ENCODE measurements at regions not wholly inside any gene's neighbourhood (a gene's known extent, or its start where the extent isn't known, plus 50 kb on each side); places are given as distances from the start of the nearest gene placed in this dataset.
A peak's percentile ranks its signal among the peaks of the same experiment; 100 is the strongest.

DNA sequence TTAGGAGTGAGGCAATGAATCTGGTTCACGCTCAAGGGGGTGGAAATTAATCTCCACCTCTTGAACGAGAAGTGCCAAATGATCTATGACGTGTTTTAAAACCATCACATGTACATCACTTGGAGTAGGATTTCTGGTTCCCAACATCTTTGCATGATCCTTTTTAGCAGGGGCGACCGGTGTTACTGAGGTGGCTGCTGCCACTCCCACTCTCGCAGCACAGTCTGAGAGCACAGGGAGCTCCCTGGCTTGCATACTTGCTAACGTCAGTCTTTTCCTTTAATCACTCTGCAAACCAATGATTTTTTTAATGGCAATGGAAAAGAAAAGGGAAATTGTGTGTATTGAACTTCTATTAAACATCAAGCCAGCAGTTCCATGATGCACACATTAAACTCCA, 624.4 kb downstream of the IRX1 start:
- H3K36me3 ChIP-seq (ENCODE audit: control insufficient read depth, insufficient read depth, low read length) = no peaks in the 10 kb centered on the region
- 96% methylated on average over 4 of the region's 7 CpGs for WGBS (ENCODE audit: insufficient coverage)
- no peak for DNase-seq
- no peak overlapping the region for H3K4me3 ChIP-seq (ENCODE audit: low read length)
- peaks cover 8% of the 10 kb centered on the region for H3K4me1 ChIP-seq (ENCODE audit: control insufficient read depth, insufficient read depth, low read length)
- no peaks in the 10 kb centered on the region for H3K9me3 ChIP-seq (replicated peaks; ENCODE audit: control insufficient read depth, low read depth, low read length)
- H3K27me3 ChIP-seq (ENCODE audit: control insufficient read depth, insufficient read depth, low read length) = no peaks in the 10 kb centered on the region
- H3K27ac ChIP-seq (ENCODE audit: low read length) = no peak overlapping the region

DNA sequence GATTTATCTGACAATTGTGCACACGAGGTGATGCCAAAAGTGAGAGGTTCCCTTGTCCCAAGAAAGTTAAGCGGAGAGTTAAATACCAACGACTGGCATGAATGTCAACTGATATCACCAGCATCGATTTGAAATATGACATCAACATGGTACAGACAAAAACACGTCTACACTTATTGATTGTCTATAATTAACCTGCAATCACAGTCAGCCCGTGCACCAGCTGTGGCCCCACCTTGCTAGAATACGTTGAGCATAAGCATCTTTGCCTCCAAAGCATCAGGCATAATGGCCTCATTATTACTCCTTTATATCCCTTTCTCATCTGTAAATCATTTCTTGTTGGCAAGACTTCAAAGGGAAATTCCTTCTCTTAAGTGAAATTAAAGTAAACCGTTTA, 625.4 kb downstream of the IRX1 start:
- H3K27ac ChIP-seq (ENCODE audit: low read length) = no peak overlapping the region
- DNase-seq = no peak
- no peaks in the 10 kb centered on the region for H3K36me3 ChIP-seq (ENCODE audit: control insufficient read depth, insufficient read depth, low read length)
- 53% methylated on average over 6 of the region's 8 CpGs for WGBS (ENCODE audit: insufficient coverage)
- no peaks in the 10 kb centered on the region for H3K9me3 ChIP-seq (replicated peaks; ENCODE audit: control insufficient read depth, low read depth, low read length)
- H3K4me1 ChIP-seq (ENCODE audit: control insufficient read depth, insufficient read depth, low read length) = peaks cover 8% of the 10 kb centered on the region
- H3K27me3 ChIP-seq (ENCODE audit: control insufficient read depth, insufficient read depth, low read length) = no peaks in the 10 kb centered on the region
- no peak overlapping the region for H3K4me3 ChIP-seq (ENCODE audit: low read length)

DNA sequence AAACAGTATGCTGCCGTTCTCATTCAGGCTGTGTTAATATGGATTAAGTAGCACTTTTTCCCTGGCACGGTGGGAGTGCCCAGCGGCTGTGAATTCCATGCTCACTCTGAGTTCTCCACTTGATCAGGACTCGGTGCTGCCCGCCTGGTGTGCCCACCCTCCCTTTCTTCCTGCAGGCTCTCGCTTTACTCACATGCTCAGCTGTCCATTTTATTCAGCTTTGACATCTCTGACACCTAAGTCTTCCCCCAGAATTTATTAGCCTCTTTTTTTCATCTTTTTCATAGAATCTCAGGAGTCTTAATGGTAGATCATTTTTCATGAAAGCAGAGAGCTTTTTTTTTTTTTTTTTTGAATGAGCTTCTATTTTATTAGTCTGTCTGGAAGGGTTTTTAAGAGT, 626.5 kb downstream of the IRX1 start:
- Histone ChIP-seq H3K4me1 (ENCODE audit: control insufficient read depth, insufficient read depth, low read length) (peaks cover 8% of the 10 kb centered on the region), H3K36me3 (ENCODE audit: control insufficient read depth, insufficient read depth, low read length) (no peaks in the 10 kb centered on the region), H3K27me3 (ENCODE audit: control insufficient read depth, insufficient read depth, low read length) (no peaks in the 10 kb centered on the region), H3K4me3 (ENCODE audit: low read length) (no peak overlapping the region), H3K9me3 (replicated peaks; ENCODE audit: control insufficient read depth, low read depth, low read length) (no peaks in the 10 kb centered on the region), H3K27ac (ENCODE audit: low read length) (no peak overlapping the region)
- WGBS (ENCODE audit: insufficient coverage) = 71% methylated on average over 5 of the region's 6 CpGs
- no peak for DNase-seq

DNA sequence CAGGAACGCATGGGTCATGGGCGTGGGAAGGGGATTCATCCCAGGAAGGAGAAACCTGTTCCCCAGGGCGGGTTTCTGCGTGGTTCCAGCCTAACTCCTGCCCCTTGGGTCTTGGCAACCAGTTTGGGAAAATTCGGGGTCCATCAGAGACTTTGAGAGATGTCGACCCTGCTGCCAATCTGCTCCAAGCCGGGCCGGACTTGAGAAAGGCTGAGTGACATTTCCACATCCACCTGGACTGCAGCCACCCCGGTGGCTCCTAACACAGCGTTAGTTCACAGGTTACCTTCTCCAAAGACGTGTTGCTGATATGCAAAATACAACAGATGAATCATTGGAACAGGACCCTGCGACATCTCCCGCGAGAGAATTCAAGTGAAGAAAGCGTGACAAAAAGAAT, 627.2 kb downstream of the IRX1 start:
- H3K9me3 ChIP-seq (replicated peaks; ENCODE audit: control insufficient read depth, low read depth, low read length) = no peaks in the 10 kb centered on the region
- no peaks in the 10 kb centered on the region for H3K36me3 ChIP-seq (ENCODE audit: control insufficient read depth, insufficient read depth, low read length)
- no peaks in the 10 kb centered on the region for H3K27me3 ChIP-seq (ENCODE audit: control insufficient read depth, insufficient read depth, low read length)
- no peak overlapping the region for H3K4me3 ChIP-seq (ENCODE audit: low read length)
- no peak overlapping the region for H3K27ac ChIP-seq (ENCODE audit: low read length)
- peaks cover 8% of the 10 kb centered on the region for H3K4me1 ChIP-seq (ENCODE audit: control insufficient read depth, insufficient read depth, low read length)
- no peak for DNase-seq
- WGBS (ENCODE audit: insufficient coverage) = 81% methylated on average over 15 of the region's 15 CpGs

DNA sequence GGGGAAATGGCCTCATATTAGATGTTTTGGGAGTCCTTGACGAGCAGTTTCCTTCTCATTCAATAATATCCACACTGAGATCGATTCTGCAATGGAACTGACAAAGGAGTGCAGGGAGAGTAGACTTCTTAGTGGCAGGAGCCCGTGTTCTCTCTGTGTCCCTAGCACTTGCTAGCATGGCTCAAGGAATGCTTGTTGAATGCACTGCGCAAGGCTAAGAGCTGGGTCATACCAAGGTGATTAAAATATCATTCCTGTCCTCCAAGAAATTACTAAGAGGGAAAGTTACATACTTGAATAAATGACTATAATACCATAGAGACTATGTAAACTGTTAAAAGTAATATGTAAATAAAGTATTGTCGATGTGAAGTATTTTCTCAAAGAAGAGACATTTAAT, 630.1 kb downstream of the IRX1 start:
- no peak overlapping the region for H3K4me3 ChIP-seq (ENCODE audit: low read length)
- no peaks in the 10 kb centered on the region for H3K36me3 ChIP-seq (ENCODE audit: control insufficient read depth, insufficient read depth, low read length)
- H3K9me3 ChIP-seq (replicated peaks; ENCODE audit: control insufficient read depth, low read depth, low read length) = no peaks in the 10 kb centered on the region
- H3K4me1 ChIP-seq (ENCODE audit: control insufficient read depth, insufficient read depth, low read length) = peaks cover 11% of the 10 kb centered on the region
- DNase-seq = no peak
- H3K27me3 ChIP-seq (ENCODE audit: control insufficient read depth, insufficient read depth, low read length) = no peaks in the 10 kb centered on the region
- no CpG with 5 or more reads among the region's 5 CpGs for WGBS (ENCODE audit: insufficient coverage)
- H3K27ac ChIP-seq (ENCODE audit: low read length) = no peak overlapping the region

DNA sequence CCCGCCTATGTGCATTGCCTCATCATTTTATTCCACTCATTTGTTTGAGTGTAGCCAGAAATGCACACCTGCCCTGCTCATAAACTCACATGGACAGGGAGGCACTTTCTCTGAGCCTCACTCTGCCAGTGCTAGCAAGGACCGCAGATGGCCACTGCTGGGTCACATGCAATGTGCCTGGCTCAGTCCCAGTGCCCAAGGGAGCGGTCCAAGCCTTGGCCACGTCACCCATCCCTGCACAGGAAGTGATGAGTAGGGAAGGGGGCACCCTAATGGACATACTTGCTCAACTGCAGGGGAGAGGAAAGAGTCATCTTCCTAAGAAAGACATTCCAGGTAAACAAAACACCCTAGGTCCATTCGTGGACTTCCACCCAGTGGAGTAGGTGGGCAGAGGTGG, 630.9 kb downstream of the IRX1 start:
- H3K4me1 ChIP-seq (ENCODE audit: control insufficient read depth, insufficient read depth, low read length) = peaks cover 15% of the 10 kb centered on the region
- no peak overlapping the region for H3K4me3 ChIP-seq (ENCODE audit: low read length)
- no peak for DNase-seq
- H3K27ac ChIP-seq (ENCODE audit: low read length) = no peak overlapping the region
- 67% methylated on average over 2 of the region's 5 CpGs for WGBS (ENCODE audit: insufficient coverage)
- H3K9me3 ChIP-seq (replicated peaks; ENCODE audit: control insufficient read depth, low read depth, low read length) = no peaks in the 10 kb centered on the region
- H3K27me3 ChIP-seq (ENCODE audit: control insufficient read depth, insufficient read depth, low read length) = peaks cover 2% of the 10 kb centered on the region
- H3K36me3 ChIP-seq (ENCODE audit: control insufficient read depth, insufficient read depth, low read length) = no peaks in the 10 kb centered on the region

DNA sequence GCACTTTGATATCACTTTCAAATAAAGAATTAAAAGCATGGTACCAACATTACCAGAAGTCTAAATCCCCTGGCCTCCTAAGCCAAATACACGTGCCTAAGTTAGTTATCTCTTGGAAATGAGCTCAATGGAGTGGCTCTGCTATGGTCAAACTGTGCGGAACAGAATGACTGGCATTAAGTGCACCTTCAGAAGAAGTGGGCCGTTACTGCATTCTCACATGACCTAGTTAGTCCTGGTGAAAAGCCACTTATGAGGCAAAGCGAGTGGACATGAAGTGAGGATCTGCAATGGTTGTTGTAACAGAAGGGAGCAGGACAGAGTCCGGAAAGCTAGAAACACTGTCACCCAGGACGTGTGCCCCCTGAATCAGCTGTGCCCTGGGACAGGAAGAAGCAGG, 633.1 kb downstream of the IRX1 start:
- no peak overlapping the region for H3K27ac ChIP-seq (ENCODE audit: low read length)
- no peaks in the 10 kb centered on the region for H3K36me3 ChIP-seq (ENCODE audit: control insufficient read depth, insufficient read depth, low read length)
- WGBS (ENCODE audit: insufficient coverage) = 86% methylated on average over 5 of the region's 6 CpGs
- DNase-seq = no peak
- H3K4me3 ChIP-seq (ENCODE audit: low read length) = no peak overlapping the region
- H3K27me3 ChIP-seq (ENCODE audit: control insufficient read depth, insufficient read depth, low read length) = peaks cover 2% of the 10 kb centered on the region
- peaks cover 7% of the 10 kb centered on the region for H3K4me1 ChIP-seq (ENCODE audit: control insufficient read depth, insufficient read depth, low read length)
- H3K9me3 ChIP-seq (replicated peaks; ENCODE audit: control insufficient read depth, low read depth, low read length) = peaks cover 2% of the 10 kb centered on the region

DNA sequence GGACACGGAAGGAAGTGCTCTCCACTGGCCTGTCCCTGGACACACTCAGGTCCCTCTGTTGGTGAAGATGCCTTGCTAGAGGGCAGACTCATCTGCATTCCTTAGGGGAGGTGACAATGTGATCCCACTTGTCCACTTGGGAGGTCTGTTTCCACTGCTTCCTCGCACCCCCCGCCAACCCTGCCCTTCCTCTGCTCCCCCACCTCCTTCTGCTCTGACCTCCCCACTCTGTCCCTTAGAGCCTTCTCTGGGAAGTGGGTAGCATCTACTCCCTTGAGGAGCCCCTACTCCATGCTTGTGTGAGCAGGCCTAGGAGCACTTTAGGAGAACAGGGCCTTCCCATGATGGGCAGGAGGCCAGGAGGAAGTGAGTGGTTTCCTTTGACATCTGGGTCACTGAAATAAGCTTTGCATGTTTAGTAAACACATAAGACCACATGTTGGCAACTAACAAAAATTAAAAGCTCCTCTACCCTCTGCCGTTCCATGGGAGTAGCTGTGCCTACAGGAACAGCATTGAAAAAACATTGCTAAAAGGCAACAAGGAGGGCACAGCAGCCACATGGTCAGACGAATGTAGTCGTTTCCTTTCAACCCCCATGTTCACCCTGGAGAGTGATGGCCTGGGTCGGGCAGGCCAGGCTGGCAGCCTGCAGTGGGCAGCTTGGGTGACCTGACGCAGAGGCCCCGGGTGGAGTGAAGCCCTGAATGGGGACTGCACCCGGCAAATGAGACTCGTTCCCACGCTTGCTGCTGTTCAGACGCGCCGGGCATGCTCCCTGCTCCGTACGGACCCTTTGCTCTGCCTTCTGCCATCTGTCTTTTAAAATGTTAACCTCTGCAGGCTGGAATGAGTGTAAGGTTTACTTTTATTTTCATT, 634.0 kb downstream of the IRX1 start:
- H3K4me3 ChIP-seq (ENCODE audit: low read length) = no peak overlapping the region
- H3K27ac ChIP-seq (ENCODE audit: low read length) = no peak overlapping the region
- H3K9me3 ChIP-seq (replicated peaks; ENCODE audit: control insufficient read depth, low read depth, low read length) = peaks cover 6% of the 10 kb centered on the region
- H3K36me3 ChIP-seq (ENCODE audit: control insufficient read depth, insufficient read depth, low read length) = no peaks in the 10 kb centered on the region
- no peak for DNase-seq
- peaks cover 7% of the 10 kb centered on the region for H3K4me1 ChIP-seq (ENCODE audit: control insufficient read depth, insufficient read depth, low read length)
- WGBS (ENCODE audit: insufficient coverage) = 69% methylated on average over 6 of the region's 17 CpGs
- H3K27me3 ChIP-seq (ENCODE audit: control insufficient read depth, insufficient read depth, low read length) = peaks cover 2% of the 10 kb centered on the region

DNA sequence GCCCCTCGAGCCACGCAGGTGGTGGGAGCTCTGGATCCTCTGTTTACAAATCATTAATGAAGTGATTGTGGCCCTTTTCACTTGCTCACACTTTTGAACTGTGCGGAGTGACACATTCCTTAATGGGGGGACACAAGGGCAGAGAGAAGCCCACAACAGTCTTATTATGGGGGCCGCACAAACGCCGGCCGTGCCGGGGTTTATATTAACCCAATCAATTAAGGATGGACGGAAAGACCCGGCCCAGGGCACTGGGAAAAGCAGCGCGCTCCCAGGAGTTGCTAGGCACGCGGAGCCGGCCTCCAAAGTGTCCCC, 634.8 kb downstream of the IRX1 start:
- no peak for DNase-seq
- H3K27ac ChIP-seq (ENCODE audit: low read length) = no peak overlapping the region
- H3K4me1 ChIP-seq (ENCODE audit: control insufficient read depth, insufficient read depth, low read length) = peaks cover 7% of the 10 kb centered on the region
- WGBS (ENCODE audit: insufficient coverage) = 21% methylated on average over 14 of the region's 15 CpGs
- H3K27me3 ChIP-seq (ENCODE audit: control insufficient read depth, insufficient read depth, low read length) = peaks cover 2% of the 10 kb centered on the region
- H3K4me3 ChIP-seq (ENCODE audit: low read length) = no peak overlapping the region
- H3K9me3 ChIP-seq (replicated peaks; ENCODE audit: control insufficient read depth, low read depth, low read length) = peaks cover 8% of the 10 kb centered on the region
- no peaks in the 10 kb centered on the region for H3K36me3 ChIP-seq (ENCODE audit: control insufficient read depth, insufficient read depth, low read length)

DNA sequence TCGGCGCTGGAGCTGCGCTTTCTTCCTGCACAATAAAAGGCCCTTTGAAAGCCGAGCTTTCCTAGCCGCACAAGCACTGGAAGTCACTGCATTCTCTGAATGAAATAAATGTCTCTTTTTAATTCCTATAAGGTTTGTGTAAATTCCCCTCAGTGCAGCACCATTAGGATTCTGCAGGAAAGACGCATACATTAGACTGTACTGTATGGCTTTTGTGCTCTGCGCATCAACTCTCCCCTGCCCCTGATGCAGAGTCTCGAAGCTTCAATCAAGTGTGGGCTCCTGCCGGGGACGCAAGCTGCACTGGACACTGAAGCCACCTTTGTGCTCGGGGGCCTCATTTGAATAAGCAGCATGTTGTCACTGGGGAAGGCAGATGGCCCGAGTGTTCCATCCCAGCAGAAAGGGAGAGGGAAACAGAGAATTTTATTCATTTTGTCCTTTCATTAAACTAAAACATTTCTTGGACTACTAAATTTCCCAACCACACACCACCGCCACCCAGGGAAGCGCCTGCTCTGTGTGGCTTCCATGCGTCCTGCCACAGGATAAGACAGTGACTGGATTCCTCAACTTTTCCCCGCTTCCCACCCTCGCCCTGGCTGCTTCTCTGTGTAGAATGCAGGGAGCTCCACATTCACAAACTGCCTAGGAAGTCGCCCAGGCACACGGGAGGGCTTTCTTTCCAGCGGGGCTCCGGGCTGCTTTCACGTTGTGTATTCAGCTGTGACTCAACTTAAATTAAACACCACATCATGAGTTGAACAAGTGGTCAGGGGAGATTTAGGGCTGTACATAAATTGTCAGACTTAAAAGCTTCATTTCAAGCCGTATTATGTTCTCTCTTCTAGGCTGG, 635.4 kb downstream of the IRX1 start:
- DNase-seq = peak; percentile 11
- H3K36me3 ChIP-seq (ENCODE audit: control insufficient read depth, insufficient read depth, low read length) = no peaks in the 10 kb centered on the region

More for the DNA sequence above, 635.4 kb downstream of the IRX1 start:
- peaks cover 7% of the 10 kb centered on the region for H3K4me1 ChIP-seq (ENCODE audit: control insufficient read depth, insufficient read depth, low read length)
- H3K4me3 ChIP-seq (ENCODE audit: low read length) = no peak overlapping the region
- no peak overlapping the region for H3K27ac ChIP-seq (ENCODE audit: low read length)
- H3K9me3 ChIP-seq (replicated peaks; ENCODE audit: control insufficient read depth, low read depth, low read length) = peaks cover 10% of the 10 kb centered on the region
- peaks cover 2% of the 10 kb centered on the region for H3K27me3 ChIP-seq (ENCODE audit: control insufficient read depth, insufficient read depth, low read length)
- WGBS (ENCODE audit: insufficient coverage) = 45% methylated on average over 8 of the region's 23 CpGs

Data from muscle of leg (tissue), 3 donors.